OCI-LY7 (cell line): ENCODE measurements at regions not wholly inside any gene's neighbourhood (a gene's known extent, or its start where the extent isn't known, plus 50 kb on each side); places are given as distances from the start of the nearest gene placed in this dataset.
A peak's percentile ranks its signal among the peaks of the same experiment; 100 is the strongest.

ENCODE experiments used
- BruUV-seq: library from RNA; stranded (reverse); fragments of 400-500 nt; replicated peaks from 2 replicates; lab custom pipeline; 2021; lab: Mats Ljungman, UMichigan
- CTCF ChIA-PET: fragments of 300-600 bp; sonication (Branson Sonifier 250); formaldehyde crosslinking; loops from one replicate; lab custom pipeline; 2022; ENCODE audit warnings: antibody characterized with exemption; ENCODE audit not compliant: unreplicated experiment; lab: Charles Lee
- POLR2A ChIA-PET: fragments of 300-600 bp; sonication (Branson Sonifier 250); formaldehyde crosslinking; loops from one replicate; lab custom pipeline; 2022; ENCODE audit warnings: antibody characterized with exemption; lab: Charles Lee
- DNase-seq: peaks from one replicate; pipeline ENCODE4 v3.0.0-alpha.2; 2015; ENCODE audit warnings: low spot score
- H2AFZ ChIP-seq: fragments of 200-600 bp; sonication (generic), shearing (Covaris generic); 2 replicates; pipeline ENCODE4 v1.6.1; 2014; ENCODE audit warnings: mild to moderate bottlenecking, antibody characterized with exemption, low read length, moderate library complexity
- H3K27ac ChIP-seq: fragments of 200-600 bp; sonication (generic); 2 replicates; pipeline ENCODE4 v1.5.1; 2014; ENCODE audit warnings: mixed run types, low read depth, mild to moderate bottlenecking, moderate library complexity, low read length, inconsistent platforms; ENCODE audit not compliant: poor library complexity, severe bottlenecking
- H3K36me3 ChIP-seq: fragments of 200-600 bp; sonication (generic); 2 replicates; pipeline ENCODE4 v1.6.1; 2014; ENCODE audit warnings: mild to moderate bottlenecking, antibody characterized with exemption, low read length, moderate library complexity, mixed read lengths; ENCODE audit not compliant: insufficient read depth
- H3K4me1 ChIP-seq: fragments of 200-600 bp; sonication (generic); 2 replicates; pipeline ENCODE4 v1.5.1; 2014; ENCODE audit warnings: mild to moderate bottlenecking, low read length; ENCODE audit not compliant: insufficient read depth, poor library complexity, severe bottlenecking
- H3K4me2 ChIP-seq: fragments of 200-600 bp; sonication (generic); 2 replicates; pipeline ENCODE4 v1.6.1; 2014; ENCODE audit warnings: mild to moderate bottlenecking, low read length
- H3K4me3 ChIP-seq: fragments of 200-600 bp; sonication (generic); 2 replicates; pipeline ENCODE4 v1.5.1; 2014; ENCODE audit warnings: mild to moderate bottlenecking, low read depth, low read length; ENCODE audit not compliant: poor library complexity, severe bottlenecking
- H3K79me2 ChIP-seq: fragments of 200-600 bp; sonication (generic); 2 replicates; pipeline ENCODE4 v1.6.1; 2016; ENCODE audit warnings: low read depth, mild to moderate bottlenecking, low read length, moderate library complexity, mixed read lengths; ENCODE audit not compliant: insufficient read depth
- H3K9me2 ChIP-seq: fragments of 200-600 bp; sonication (generic); 2 replicates; pipeline ENCODE4 v1.6.1; 2016; ENCODE audit warnings: mild to moderate bottlenecking, low read length, mixed read lengths; ENCODE audit not compliant: insufficient read depth
- H3K9me3 ChIP-seq: fragments of 200-600 bp; sonication (generic); 2 replicates; pipeline ENCODE4 v1.6.1; 2014; ENCODE audit warnings: mild to moderate bottlenecking, mixed run types, low read length, mixed read lengths
- H4K20me1 ChIP-seq: fragments of 200-600 bp; sonication (generic); 2 replicates; pipeline ENCODE4 v1.6.1; 2014; ENCODE audit warnings: mild to moderate bottlenecking, antibody characterized with exemption, low read length, moderate library complexity, mixed read lengths; ENCODE audit not compliant: insufficient read depth
- EZH2phosphoT487 ChIP-seq: fragments of 200-600 bp; sonication (generic); IDR thresholded peaks from 2 replicates; pipeline ENCODE4 v1.6.1; 2018; ENCODE audit warnings: low read depth, borderline replicate concordance, mild to moderate bottlenecking, mixed run types, antibody characterized with exemption, low read length, moderate library complexity, mixed read lengths
- intact Hi-C: fragments of 100-400 bp; cut with micrococcal nuclease; formaldehyde crosslinking; loops from one replicate; pipeline ENCODE4 v1.10.0; 2022; ENCODE audit not compliant: unreplicated experiment
- TF ChIP-seq, protein P1 (sequence below): fragments of 200-600 bp; sonication (generic); conservative IDR thresholded peaks from 2 replicates; pipeline ENCODE4 v1.5.1; 2014; ENCODE audit warnings: mild to moderate bottlenecking, antibody characterized with exemption, low read length, moderate library complexity, mixed read lengths

DNA sequence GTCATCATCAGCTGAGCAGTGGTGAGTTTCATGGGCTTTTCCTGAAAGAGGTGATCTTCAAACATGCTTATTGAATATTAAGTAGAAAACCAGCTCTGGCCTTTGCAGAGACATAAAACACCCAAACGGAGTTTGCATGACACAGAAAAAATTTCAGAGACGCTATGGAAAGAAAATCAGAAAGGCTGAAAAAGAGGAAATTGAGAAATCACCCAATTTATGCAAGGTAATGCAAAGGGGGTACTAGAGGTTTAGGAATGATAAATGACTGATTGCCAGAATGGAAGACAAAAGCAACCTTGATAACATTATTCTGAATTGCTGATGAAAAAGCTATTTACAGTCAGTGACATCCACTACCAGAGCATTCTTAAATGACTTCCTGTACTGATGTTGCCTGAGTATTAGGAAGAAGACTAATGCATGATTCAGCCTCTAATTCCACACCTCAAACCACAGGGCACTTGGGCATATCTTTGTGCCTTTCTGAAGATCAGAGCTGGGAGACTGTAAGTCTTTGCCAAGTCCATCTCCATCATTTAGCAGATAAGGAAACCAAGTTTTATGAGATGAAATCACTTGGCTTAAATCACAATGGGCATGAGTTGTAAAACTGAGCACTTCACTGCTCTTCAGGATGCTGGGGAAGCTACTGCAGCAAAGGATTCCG is 565.7 kb downstream of the PPARGC1A start:
- H3K27ac ChIP-seq, result no peak overlapping the region
- H2AFZ ChIP-seq, result peak overlapping the region; percentile 79; the same call in 1 of the 2 replicates
- CTCF ChIA-PET, result no interaction called here
- intact Hi-C loops, result no loop called here
- H3K9me3 ChIP-seq, result peaks cover 3% of the 10 kb centered on the region; the same call in 1 of the 2 replicates
- no peak overlapping the region for H3K4me3 ChIP-seq
- H3K9me2 ChIP-seq, result no peaks in the 10 kb centered on the region
- no peaks in the 10 kb centered on the region for H3K79me2 ChIP-seq
- H3K4me2 ChIP-seq, result no peak overlapping the region
- BruUV-seq, result no TSS peak
- no peaks in the 10 kb centered on the region for H4K20me1 ChIP-seq
- no peak for DNase-seq
- POLR2A ChIA-PET, result interaction anchor here (1.2 to 2.1 kb wide), 2 partner anchors 10 to 15 kb away, joined by 3 to 7 read pairs; no protein-coding TSS in a partner anchor
- TF ChIP-seq, protein P1, sequence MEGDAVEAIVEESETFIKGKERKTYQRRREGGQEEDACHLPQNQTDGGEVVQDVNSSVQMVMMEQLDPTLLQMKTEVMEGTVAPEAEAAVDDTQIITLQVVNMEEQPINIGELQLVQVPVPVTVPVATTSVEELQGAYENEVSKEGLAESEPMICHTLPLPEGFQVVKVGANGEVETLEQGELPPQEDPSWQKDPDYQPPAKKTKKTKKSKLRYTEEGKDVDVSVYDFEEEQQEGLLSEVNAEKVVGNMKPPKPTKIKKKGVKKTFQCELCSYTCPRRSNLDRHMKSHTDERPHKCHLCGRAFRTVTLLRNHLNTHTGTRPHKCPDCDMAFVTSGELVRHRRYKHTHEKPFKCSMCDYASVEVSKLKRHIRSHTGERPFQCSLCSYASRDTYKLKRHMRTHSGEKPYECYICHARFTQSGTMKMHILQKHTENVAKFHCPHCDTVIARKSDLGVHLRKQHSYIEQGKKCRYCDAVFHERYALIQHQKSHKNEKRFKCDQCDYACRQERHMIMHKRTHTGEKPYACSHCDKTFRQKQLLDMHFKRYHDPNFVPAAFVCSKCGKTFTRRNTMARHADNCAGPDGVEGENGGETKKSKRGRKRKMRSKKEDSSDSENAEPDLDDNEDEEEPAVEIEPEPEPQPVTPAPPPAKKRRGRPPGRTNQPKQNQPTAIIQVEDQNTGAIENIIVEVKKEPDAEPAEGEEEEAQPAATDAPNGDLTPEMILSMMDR, result no peak
- H3K36me3 ChIP-seq, result no peaks in the 10 kb centered on the region
- H3K4me1 ChIP-seq, result peaks cover 6% of the 10 kb centered on the region

DNA sequence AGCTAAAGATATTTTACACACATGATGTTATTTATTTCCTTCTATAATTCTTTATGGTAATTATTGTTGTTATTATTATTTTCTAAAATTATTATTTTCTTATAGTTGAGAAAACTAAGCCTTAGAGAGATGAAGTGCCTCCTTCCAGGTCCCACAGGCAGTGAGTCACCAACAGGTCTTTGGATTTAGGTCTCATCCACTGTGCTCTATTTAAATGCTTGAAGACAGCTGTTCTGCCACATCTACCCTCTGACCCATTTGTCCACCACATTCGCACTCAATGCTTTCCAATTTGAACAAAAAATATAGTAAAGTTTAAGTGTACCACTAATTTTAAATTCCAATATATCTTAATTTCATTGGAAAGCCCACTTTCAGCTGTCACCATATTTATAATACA is 566.4 kb downstream of the PPARGC1A start:
- TF ChIP-seq, protein P1, result no peak
- no peak for TF ChIP-seq EZH2phosphoT487
- Histone ChIP-seq H4K20me1 (no peaks in the 10 kb centered on the region), H3K9me2 (no peaks in the 10 kb centered on the region), H3K4me1 (peaks cover 6% of the 10 kb centered on the region), H3K27ac (no peak overlapping the region), H3K79me2 (no peaks in the 10 kb centered on the region), H3K4me2 (no peak overlapping the region), H2AFZ (peak overlapping the region; percentile 79; the same call in 1 of the 2 replicates), H3K4me3 (no peak overlapping the region), H3K36me3 (no peaks in the 10 kb centered on the region), H3K9me3 (peaks cover 3% of the 10 kb centered on the region; the same call in 1 of the 2 replicates)
- no TSS peak for BruUV-seq
- DNase-seq, result no peak
- intact Hi-C loops, result no loop called here
- CTCF ChIA-PET, result no interaction called here
- POLR2A ChIA-PET, result interaction anchor here (1.3 to 2.1 kb wide), 2 partner anchors 9 to 14 kb away, joined by 3 to 7 read pairs; no protein-coding TSS in a partner anchor

DNA sequence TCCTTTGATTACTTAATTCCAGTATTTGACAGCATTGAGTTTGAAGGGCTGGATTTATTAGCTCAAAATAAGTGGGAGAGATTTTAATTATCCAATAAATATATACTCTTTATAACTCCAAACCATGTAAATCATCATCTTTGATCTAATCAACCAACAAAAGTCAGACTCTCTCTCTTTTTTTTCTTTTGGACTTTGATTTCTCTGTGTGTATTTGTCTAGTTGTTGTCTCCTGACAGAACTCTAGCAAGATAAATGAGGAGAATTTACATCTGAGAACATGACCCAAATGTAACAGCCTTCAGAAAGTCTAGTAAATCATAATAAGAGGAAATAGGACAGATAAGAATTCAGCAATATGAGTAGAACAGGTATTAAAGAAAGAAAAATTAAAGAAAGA is 567.1 kb downstream of the PPARGC1A start:
- DNase-seq, result no peak
- no peaks in the 10 kb centered on the region for H3K36me3 ChIP-seq
- H3K4me1 ChIP-seq, result peaks cover 6% of the 10 kb centered on the region
- H4K20me1 ChIP-seq, result no peaks in the 10 kb centered on the region
- no peak overlapping the region for H3K27ac ChIP-seq
- no peaks in the 10 kb centered on the region for H3K9me2 ChIP-seq
- H2AFZ ChIP-seq, result no peak overlapping the region
- peaks cover 3% of the 10 kb centered on the region; the same call in 1 of the 2 replicates for H3K9me3 ChIP-seq
- no peaks in the 10 kb centered on the region for H3K79me2 ChIP-seq
- ChIA-PET POLR2A (interaction anchor here (0.6 to 2.1 kb wide), 5 partner anchors 8 to 1250 kb away, joined by 3 to 10 read pairs (median 4); no protein-coding TSS in a partner anchor), CTCF (no interaction called here)
- BruUV-seq, result no TSS peak
- intact Hi-C loops, result no loop called here
- TF ChIP-seq EZH2phosphoT487, result no peak
- TF ChIP-seq, protein P1, result no peak
- H3K4me2 ChIP-seq, result no peak overlapping the region
- no peak overlapping the region for H3K4me3 ChIP-seq
